ENCODE measurements at regions not wholly inside any gene's neighbourhood (a gene's known extent, or its start where the extent isn't known, plus 50 kb on each side); places are given as distances from the start of the nearest gene placed in this dataset.

- no peak overlapping the region for H3K27ac ChIP-seq (replicated peaks)
- no peak overlapping the region for H3K4me3 ChIP-seq (replicated peaks; ENCODE audit: insufficient read depth, low read length)
- DNase-seq (ENCODE audit: low read depth in 1 of 2, low spot score in 1 of 2): no peak
- no peak for TF ChIP-seq POLR2AphosphoS5 (IDR thresholded peaks at IDR 0.05; ENCODE audit: low read depth)
- no peak for TF ChIP-seq CTCF (IDR thresholded peaks at IDR 0.05; ENCODE audit: insufficient read depth, low read length)
- no peaks in the 10 kb centered on the region for H3K27me3 ChIP-seq (ENCODE audit: insufficient read depth, poor library complexity, severe bottlenecking)
Observed at GRCh38 chr2:122263746-122264145, 508.3 kb downstream of the TSN start.

GRCh38 chr2:122266636-122267035 lies 511.2 kb downstream of the TSN start:
- no peak overlapping the region for H3K27ac ChIP-seq (replicated peaks)
- H3K4me3 ChIP-seq (replicated peaks; ENCODE audit: insufficient read depth, low read length): no peak overlapping the region
- H3K27me3 ChIP-seq (ENCODE audit: insufficient read depth, poor library complexity, severe bottlenecking): no peaks in the 10 kb centered on the region
- TF ChIP-seq SPI1 (IDR thresholded peaks at IDR 0.05; ENCODE audit: borderline replicate concordance, low read depth) (no peak), CTCF (IDR thresholded peaks at IDR 0.05; ENCODE audit: insufficient read depth, low read length) (no peak), GABPA (IDR thresholded peaks at IDR 0.05; ENCODE audit: low read depth) (no peak), POLR2AphosphoS5 (IDR thresholded peaks at IDR 0.05; ENCODE audit: low read depth) (no peak), REST (IDR thresholded peaks at IDR 0.05; ENCODE audit: insufficient replicate concordance, low read depth) (no peak)
- no peak for DNase-seq (ENCODE audit: low read depth in 1 of 2, low spot score in 1 of 2)

- DNase-seq (ENCODE audit: low read depth in 1 of 2, low spot score in 1 of 2): no peak
- TF ChIP-seq GABPA (IDR thresholded peaks at IDR 0.05; ENCODE audit: low read depth) (no peak), SPI1 (IDR thresholded peaks at IDR 0.05; ENCODE audit: borderline replicate concordance, low read depth) (no peak), CTCF (IDR thresholded peaks at IDR 0.05; ENCODE audit: insufficient read depth, low read length) (no peak), REST (IDR thresholded peaks at IDR 0.05; ENCODE audit: insufficient replicate concordance, low read depth) (no peak), POLR2AphosphoS5 (IDR thresholded peaks at IDR 0.05; ENCODE audit: low read depth) (no peak)
- Histone ChIP-seq H3K4me3 (replicated peaks; ENCODE audit: insufficient read depth, low read length) (no peak overlapping the region), H3K27ac (replicated peaks) (no peak overlapping the region), H3K27me3 (ENCODE audit: insufficient read depth, poor library complexity, severe bottlenecking) (no peaks in the 10 kb centered on the region)
Observed at GRCh38 chr2:122267947-122268346, 512.5 kb downstream of the TSN start.

GRCh38 chr2:122273785-122274419 lies 518.5 kb downstream of the TSN start:
- no peak overlapping the region for H3K27ac ChIP-seq (replicated peaks)
- no peak overlapping the region for H3K4me3 ChIP-seq (replicated peaks; ENCODE audit: insufficient read depth, low read length)
- no peak for TF ChIP-seq REST (IDR thresholded peaks at IDR 0.05; ENCODE audit: insufficient replicate concordance, low read depth)
- TF ChIP-seq SPI1 (IDR thresholded peaks at IDR 0.05; ENCODE audit: borderline replicate concordance, low read depth): no peak
- no peak for TF ChIP-seq POLR2AphosphoS5 (IDR thresholded peaks at IDR 0.05; ENCODE audit: low read depth)
- no peak for TF ChIP-seq GABPA (IDR thresholded peaks at IDR 0.05; ENCODE audit: low read depth)
- TF ChIP-seq CTCF (IDR thresholded peaks at IDR 0.05; ENCODE audit: insufficient read depth, low read length): no peak
- no peaks in the 10 kb centered on the region for H3K27me3 ChIP-seq (ENCODE audit: insufficient read depth, poor library complexity, severe bottlenecking)
- no peak for DNase-seq (ENCODE audit: low read depth in 1 of 2, low spot score in 1 of 2)

Measured in HL-60 (cell line).